GM18951 (cell line): ENCODE measurements at regions not wholly inside any gene's neighbourhood (a gene's known extent, or its start where the extent isn't known, plus 50 kb on each side); places are given as distances from the start of the nearest gene placed in this dataset.

ENCODE experiments used
- POLR2A ChIP-seq: IDR thresholded peaks from 4 replicates; pipeline ENCODE4 v1.6.1; 2011; ENCODE audit warnings: mild to moderate bottlenecking; ENCODE audit not compliant: insufficient read length, insufficient read depth; ENCODE audit errors: extremely low read depth
- in situ Hi-C: fragments of 300-500 bp; cut with MboI; formaldehyde crosslinking; loops from one replicate; pipeline ENCODE4 v1.12.0; 2022; ENCODE audit warnings: low sequenced_read_pairs, mixed read lengths, inconsistent platforms; ENCODE audit not compliant: unreplicated experiment

DNA sequence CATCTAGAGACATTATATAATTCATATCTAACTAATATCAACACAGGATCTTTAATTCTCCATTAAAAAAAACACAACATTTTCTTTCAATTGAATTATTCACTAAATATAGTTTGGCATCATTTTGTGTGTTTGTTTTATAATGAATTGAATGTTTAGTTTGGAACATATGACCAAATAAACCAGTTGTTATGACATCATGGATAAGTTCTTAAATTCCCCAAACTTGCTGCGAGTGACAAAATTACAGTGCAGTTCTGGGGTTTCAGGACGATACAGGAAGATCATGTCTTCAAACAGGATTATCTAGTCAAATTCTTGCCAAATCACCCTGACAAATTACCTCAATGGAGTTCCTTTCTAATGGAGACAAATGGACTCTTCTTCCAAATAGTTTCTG, 473.6 kb downstream of the EPM2A start:
- TF ChIP-seq POLR2A: no peak
- in situ Hi-C loops: no loop called here

DNA sequence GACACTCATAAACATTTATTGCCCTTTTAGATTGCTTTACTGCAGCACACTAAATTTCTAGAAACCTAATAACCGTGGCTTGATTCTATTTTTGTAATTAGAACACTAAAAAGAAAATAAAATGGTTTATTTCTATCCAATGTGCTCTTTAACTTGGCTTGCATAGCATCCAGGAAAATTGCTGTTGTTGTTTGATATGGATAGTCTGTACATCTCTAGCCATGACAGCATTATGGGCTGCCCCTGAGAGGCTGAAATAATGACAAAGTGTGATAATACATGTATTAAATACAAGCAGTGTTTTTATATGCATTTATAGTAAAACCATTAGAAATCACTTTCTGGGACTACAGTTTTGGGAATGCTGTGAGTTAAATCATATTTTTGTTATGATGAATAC, 472.5 kb downstream of the EPM2A start:
- no peak for TF ChIP-seq POLR2A
- in situ Hi-C loops: no loop called here

DNA sequence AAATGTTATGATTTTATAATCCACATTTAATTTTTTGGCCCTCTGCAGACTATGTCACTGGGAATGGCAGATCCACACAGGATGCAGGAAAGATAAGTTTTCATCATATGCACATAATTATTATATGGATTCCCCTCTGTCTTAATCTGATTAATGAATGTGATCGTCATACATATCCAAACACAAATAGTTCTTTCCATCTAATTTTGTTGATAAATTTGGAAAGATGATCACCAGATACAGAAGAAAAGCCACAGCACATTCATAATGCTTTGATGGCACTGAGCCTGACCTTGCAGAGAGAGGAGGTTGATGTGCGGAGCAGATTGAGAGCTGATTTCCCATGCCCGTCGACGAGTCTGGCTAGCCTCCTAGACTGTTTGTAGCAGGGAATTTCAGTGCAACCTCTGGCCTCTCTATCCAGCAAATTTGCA, 471.5 kb downstream of the EPM2A start:
- no peak for TF ChIP-seq POLR2A
- in situ Hi-C loops: no loop called here

DNA sequence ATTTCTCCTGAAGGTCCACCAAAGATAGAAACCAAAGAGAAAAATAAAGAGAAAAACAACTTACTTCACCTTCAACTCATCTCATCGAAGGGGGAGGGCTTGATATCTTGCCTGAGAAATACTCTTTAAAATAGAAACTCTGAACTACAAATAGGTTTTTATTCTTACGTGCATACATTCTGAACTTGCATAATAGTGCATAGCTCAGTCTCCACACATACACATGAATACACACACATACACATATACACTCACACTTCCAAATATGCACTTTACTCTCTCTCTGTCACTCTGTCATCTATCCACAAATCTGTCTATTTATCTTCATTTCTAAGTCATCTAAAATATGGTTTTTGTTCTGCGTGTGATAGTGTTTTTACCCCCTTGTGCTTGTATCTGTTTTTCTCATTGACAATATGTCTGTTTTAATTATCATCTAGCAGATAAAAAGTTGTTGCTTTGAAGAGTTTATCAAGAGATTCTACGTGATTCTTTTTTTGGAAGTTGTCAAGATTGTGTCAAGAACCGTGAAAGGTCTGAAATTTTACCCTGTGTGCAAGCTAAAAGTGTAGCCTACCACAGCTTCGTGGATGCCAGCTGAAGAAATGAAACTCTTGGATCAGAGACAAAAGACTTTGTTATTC, 468.8 kb downstream of the EPM2A start:
- TF ChIP-seq POLR2A: no peak

DNA sequence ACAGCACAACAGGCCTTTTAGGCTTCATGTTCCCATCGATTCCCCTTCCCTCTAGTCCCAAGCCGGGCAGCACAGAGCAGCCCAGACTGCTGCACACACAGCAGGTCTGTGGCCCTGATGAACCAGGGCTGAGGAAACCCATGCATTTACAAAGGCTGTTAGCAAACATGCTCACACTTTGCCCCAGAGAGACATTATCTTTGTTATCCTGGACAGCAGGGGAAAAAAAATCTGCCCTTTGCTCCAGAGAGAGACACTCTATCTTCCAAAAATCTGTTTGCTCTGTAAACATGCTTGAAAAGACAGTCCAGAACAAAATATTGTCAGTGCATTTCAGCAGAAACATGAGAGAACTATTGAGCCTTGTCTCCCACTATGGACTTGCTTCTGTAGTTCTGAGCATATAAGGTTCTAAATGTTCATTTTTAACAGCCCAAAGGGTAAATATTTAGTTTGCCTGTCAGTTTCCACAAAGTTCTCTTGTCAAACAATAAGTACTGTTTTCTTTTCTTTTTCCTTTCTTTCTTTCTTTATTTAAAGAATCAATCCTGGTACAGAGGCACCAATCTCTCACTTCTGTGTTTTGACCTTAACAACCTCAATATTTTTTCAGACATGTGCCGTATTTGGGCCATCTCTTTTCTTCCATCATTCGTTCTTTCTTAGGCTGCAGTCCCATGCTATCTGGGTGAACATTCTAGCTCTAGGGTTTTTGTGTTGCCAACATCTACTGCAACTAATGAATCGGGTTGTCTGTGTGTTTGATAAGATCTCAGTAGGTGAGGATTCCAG, 468.0 kb downstream of the EPM2A start:
- no peak for TF ChIP-seq POLR2A
- in situ Hi-C loops: no loop called here

More for the DNA sequence above, 468.8 kb downstream of the EPM2A start:
- in situ Hi-C loops: no loop called here

DNA sequence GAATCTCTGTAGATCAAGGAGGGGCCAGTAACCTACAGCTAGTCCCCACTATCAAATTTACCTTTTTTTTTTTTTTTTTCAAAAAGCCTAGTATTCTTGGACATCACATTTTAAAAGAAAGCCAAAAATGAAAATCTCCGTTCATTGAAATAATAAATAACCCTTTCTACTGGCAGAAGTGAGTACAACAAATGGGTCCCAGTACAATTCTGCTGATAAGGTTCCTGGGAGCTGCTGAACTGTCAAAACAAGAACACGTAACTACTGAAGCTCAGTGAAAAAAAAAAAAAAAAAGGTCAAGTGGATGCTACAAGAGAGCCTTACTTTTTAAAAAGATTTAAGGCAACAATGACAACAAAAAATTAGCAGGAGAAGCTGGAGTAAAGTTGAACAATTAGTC, 464.9 kb downstream of the EPM2A start:
- in situ Hi-C loops: no loop called here
- TF ChIP-seq POLR2A: no peak

DNA sequence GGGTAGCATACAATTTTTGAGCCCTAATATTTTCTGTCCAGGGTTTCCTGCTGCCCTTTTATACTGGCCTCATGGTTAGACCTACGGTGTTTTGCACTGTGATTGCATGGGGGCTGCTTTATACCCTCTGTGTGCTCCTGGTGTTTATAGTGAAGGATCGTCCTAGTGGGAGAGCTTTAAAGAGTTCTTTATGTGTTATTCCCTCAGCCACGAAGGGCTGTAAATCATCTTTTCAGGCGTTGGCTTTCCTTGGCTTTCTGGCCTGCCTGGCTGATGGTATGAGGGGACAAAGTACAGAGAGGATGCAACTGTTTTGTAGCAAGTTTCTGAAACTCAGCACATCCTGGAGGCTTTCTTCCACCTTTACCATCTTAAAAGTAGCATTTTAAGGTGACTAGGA, 464.3 kb downstream of the EPM2A start:
- no peak for TF ChIP-seq POLR2A
- in situ Hi-C loops: no loop called here

DNA sequence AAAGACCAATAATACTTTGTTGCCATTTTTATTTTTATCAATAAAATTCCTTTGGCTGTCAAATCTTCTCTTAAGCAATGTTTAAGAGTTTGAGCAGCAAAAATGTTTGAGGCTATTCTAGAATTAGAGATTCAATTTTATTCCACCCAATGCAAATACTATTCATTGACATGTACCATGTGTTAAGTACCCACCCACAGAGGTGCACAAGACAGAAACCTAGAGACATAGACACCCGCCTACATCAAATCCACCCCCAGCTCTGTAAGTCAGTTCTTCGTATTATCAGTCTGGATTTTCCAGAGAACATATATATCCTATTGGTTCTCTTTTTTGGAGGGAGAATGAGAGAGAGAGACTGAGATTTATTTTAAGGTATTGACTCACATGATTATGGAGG, 463.7 kb downstream of the EPM2A start:
- in situ Hi-C loops: no loop called here
- TF ChIP-seq POLR2A: no peak

DNA sequence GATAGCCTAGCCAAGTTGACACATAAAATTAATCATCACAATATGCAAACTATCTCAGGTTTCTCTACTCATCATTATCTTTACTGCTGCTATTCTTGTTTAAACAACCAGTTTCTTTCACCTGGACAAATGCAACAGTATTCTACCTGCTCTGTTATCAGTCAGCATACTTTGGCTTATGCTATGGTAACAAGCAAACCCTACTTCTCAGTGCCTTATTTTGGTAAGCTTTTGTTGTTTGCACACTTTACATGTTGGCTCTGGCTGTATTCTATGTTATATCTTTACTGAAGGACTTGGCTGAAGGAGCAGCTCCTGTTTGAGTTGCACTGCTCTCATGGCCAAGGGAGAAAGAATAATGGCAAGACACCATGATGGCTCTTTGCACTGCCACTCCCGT, 463.1 kb downstream of the EPM2A start:
- no peak for TF ChIP-seq POLR2A
- in situ Hi-C loops: no loop called here

DNA sequence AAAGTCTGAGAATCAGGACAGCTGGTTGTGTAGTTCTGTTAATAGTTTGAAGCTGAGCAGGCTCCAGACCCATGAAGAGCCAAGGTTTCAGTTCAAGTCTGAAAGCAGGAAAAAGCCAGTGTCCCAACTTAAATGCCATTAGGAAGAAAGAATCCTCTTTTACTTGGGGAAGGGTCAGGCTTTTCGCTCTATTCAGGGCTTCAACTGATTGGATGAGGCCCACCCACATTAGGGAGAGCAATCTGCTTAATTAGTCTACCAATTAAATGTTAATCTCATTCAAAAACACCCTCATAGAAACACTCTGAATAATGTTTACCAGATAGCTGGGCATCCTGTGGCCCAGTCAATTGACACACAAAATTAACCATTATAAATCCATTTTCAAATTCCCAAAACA, 462.2 kb downstream of the EPM2A start:
- in situ Hi-C loops: no loop called here
- no peak for TF ChIP-seq POLR2A

DNA sequence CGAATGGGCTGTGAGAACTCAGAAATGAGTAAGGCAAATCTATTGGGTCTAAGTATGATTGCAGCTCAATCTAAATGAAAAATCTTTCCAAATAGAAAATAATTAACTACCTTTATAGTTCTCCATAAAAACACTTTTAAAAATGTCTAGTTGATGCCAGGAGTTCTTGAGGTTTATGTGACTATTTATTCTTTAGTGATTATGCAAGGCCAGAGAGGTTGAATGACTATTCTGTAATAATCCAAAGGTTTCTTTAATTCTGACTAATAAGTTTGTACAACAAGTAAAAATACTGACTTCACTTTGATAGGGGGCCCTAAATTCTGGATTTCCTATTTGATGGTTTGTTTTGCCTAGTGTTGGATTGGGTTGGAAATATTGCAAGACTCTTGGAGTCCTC, 461.2 kb downstream of the EPM2A start:
- no peak for TF ChIP-seq POLR2A
- in situ Hi-C loops: no loop called here

DNA sequence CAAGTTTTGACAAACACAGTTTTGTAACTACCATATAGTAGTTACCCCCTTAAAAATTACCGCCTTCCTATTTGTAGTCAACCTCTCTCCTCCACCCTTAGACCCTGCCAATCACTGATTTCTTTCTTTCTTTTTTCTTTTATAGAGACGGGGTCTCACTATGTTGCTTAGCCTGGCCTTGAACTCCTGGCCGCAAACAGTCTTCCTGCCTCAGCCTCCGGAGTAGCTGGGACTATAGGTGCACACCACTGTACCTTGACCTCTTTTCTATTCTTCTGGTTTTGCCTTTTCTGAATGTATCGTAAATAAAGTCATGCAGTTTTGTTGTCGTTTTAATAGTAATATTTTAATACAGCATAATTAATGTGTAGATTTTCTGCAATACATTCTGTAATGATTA, 460.3 kb downstream of the EPM2A start:
- in situ Hi-C loops: no loop called here

DNA sequence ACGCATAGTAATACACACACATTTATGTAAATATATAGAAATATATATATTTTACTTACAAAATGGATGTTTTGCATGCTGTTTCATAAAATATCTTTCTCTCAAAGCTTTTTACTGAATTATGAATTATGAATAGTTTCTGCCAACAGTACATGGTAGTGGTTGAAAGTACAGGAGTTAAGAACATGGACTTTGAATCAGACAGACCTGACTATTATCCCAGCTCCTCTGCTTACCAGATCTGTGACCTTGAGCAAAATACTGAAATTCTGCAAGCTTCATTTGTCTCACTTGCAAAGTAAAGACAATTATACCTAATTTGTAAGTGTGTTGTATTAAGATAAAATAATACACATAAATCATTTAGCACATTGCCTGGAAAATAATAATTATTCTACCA, 459.5 kb downstream of the EPM2A start:
- in situ Hi-C loops: no loop called here
- TF ChIP-seq POLR2A: no peak

More for the DNA sequence above, 460.3 kb downstream of the EPM2A start:
- no peak for TF ChIP-seq POLR2A

DNA sequence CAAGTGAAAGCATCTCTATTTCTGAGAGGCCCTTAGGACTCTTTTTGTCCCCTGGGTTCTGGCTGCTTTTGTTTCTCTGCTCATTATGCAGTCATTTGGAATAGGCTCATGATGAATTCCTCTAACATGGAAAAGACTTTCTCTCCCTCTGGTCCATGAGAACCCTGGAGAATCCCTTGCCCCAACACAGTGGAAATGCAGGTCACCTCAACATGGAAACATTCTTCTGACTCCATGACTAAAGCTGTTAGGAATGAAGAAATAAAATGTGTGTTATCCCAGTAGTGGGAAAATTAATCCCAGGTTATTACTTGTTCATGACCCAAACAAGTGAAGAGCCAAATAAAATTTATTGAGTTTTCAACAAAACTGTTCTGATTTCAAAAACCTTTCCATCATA, 458.6 kb downstream of the EPM2A start:
- in situ Hi-C loops: no loop called here
- TF ChIP-seq POLR2A: no peak

DNA sequence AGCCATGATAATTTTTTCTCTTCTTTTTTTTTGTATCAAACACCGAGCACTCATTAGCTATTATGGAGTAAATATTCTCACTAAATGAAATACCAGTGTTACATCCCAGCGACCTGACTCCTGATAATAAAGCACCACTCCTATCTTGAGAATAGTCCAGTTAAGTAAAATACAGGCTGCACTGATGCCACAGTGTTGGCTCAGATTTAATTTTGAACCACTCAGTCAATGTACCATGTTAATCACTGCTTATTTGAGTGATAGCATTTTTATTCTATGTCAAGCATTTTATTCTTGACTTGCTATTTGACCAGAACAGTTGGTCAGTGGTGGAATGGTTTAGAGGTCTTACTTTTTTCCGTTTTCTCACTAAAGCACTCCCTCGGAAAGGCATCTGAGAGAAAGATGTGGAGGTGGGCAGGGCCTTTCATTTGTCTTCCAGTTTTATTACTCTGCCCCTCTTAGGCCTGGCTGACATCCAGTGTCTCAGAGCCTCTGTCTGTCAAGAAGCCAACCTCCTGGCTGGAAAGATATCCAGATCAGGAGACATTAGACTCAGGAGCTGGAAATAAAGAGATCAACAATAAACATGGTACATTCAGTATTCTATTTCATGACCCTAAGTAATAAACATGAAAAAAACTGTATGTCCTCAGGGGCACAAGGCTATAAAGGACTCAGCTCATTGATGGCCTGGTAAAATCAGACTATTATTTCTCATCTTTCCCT, 457.8 kb downstream of the EPM2A start:
- in situ Hi-C loops: no loop called here
- TF ChIP-seq POLR2A: no peak
